ENCODE measurements at regions not wholly inside any gene's neighbourhood (a gene's known extent, or its start where the extent isn't known, plus 50 kb on each side); places are given as distances from the start of the nearest gene placed in this dataset.

DNA sequence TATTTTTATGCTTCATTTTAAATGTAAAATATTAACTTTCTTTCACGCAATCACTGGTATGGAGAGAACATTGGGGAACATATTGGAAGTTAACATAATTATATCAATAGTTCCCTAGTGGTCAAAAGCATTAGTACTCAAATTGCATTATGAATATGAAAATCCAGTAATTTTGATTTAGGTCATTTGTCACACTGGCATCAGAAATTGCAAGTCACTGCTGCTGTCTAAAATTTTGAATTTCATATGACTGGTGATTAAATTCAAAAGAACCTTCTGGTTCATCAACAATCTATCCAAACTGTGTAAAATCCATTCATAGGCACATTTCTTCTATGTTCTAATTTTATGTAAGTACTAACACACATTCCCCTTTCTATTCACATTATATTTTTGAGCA, 2235.7 kb upstream of the PCDH20 start:
- TF ChIP-seq EZH2 (IDR thresholded peaks at IDR 0.05; ENCODE audit: borderline replicate concordance, low read depth, low read length, severe bottlenecking) (no peak), POLR2AphosphoS5 (IDR thresholded peaks at IDR 0.05; ENCODE audit: insufficient read depth, low read depth, low read length) (no peak), POLR2A (IDR thresholded peaks at IDR 0.05; ENCODE audit: low read depth, low read length) (no peak), JUN (IDR thresholded peaks at IDR 0.05; ENCODE audit: borderline replicate concordance, insufficient read depth, insufficient read length, low read depth) (no peak), FOS (IDR thresholded peaks at IDR 0.05; ENCODE audit: borderline replicate concordance, insufficient read depth, low read length) (no peak)
- TF ChIP-seq, protein P1, sequence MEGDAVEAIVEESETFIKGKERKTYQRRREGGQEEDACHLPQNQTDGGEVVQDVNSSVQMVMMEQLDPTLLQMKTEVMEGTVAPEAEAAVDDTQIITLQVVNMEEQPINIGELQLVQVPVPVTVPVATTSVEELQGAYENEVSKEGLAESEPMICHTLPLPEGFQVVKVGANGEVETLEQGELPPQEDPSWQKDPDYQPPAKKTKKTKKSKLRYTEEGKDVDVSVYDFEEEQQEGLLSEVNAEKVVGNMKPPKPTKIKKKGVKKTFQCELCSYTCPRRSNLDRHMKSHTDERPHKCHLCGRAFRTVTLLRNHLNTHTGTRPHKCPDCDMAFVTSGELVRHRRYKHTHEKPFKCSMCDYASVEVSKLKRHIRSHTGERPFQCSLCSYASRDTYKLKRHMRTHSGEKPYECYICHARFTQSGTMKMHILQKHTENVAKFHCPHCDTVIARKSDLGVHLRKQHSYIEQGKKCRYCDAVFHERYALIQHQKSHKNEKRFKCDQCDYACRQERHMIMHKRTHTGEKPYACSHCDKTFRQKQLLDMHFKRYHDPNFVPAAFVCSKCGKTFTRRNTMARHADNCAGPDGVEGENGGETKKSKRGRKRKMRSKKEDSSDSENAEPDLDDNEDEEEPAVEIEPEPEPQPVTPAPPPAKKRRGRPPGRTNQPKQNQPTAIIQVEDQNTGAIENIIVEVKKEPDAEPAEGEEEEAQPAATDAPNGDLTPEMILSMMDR (IDR thresholded peaks at IDR 0.05; ENCODE audit: extremely low read depth in 1 of 2, insufficient read depth in 1 of 2, low read depth in 1 of 2, low read length in 2 of 2) = no peak

Measured in endothelial cell of umbilical vein (primary cell).